SKM-1 (cell line): ENCODE measurements at regions not wholly inside any gene's neighbourhood (a gene's known extent, or its start where the extent isn't known, plus 50 kb on each side); places are given as distances from the start of the nearest gene placed in this dataset.
A peak's percentile ranks its signal among the peaks of the same experiment; 100 is the strongest.
"Not testable (repeated sequence)": the region's sequence is repeated elsewhere in the genome, so short reads cannot be mapped to it uniquely, and the experiment has no call there.

Experiments
- DNase-seq: peaks from one replicate; lab custom pipeline; 2025; ENCODE audit not compliant: unreplicated experiment; lab: John Stamatoyannopoulos, UW

GRCh38 chr7:120043250-120043649 lies 229.7 kb upstream of the KCND2 start:
- DNase-seq = no peak

GRCh38 chr7:120052884-120053382 lies 220.0 kb upstream of the KCND2 start:
- DNase-seq = peak; percentile 64

GRCh38 chr7:120053390-120053961 lies 219.5 kb upstream of the KCND2 start:
- DNase-seq = peak; percentile 78

- DNase-seq = no peak
Measured at GRCh38 chr7:120054376-120055100, 218.4 kb upstream of the KCND2 start.

DNA sequence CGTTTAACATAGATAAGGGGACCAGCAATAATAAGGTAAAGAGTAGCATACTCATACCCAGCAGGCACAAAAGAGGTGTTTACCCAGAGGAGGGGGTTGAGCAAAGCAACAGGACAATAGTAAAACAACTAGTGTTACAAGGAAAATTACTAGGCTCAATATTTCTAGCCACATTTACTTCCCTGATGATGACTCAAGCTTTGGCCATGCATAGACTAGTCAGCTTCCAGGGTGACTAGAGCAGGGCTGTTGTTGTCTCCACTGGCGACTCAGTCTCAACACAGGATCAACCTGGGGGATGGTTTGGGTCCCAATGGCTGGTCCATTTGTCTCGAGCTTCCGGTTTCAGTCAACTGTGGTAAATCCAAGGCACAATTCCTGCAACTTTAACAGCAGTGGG lies 217.7 kb upstream of the KCND2 start:
- no peak for DNase-seq

DNA sequence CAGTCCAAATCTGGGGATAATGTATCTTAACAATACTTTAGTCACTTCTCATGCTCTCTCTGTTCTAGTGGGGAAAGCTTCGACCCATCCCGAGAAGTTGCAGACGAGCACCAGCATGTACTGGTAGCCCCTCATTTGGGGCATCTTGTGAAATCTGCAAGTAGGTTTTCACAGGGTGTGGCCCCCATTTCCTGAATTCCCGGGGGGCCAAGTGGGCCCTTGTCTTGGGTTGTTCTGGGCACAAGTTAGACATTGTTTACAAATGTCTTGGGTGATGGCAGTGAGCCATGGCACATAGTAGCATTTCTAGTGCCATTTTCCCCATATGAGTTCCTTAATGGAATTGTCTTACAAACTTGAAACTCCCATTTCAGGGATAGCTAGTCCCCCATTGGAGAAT lies 216.7 kb upstream of the KCND2 start:
- no peak for DNase-seq

GRCh38 chr7:120059641-120060040 lies 213.3 kb upstream of the KCND2 start:
- DNase-seq = no peak

DNA sequence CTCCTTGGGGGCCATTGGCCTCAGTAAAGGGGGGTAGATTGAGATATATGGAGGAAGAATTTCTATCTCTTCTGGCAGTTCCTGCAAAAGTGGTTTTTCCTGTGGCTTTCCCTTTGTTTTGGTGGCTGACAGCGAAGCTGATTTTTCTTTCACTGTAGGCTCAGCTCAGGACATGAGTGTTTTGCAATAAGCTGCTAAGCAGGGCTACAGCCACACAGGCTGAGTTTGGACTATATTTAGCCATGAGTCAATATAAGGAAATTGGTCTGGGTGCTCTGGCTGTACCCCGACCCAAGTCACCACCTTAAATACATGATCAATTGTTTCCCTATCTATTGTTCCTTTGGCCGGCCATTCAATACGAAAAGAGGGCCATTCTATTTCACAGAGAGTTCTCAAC lies 212.7 kb upstream of the KCND2 start:
- peak; percentile 46 for DNase-seq

DNA sequence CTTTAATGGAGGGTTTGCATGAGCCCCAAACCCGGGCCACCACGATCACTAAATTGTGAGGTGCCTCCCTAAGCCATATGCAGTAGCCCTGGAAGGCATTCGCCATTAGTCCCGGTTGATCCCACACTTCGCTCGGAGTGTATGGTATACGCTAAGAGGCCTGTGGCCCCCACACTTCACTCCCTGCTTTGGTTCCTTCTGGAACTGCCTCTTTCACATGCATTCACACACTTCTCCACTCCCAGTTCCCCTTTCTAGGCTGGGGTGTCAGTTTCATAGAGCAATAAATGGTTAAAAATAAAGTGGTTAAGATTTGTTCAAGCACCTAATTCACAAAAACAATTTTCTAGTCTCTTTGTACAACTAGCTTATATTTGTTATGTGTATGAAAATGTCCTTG lies 212.1 kb upstream of the KCND2 start:
- DNase-seq = no peak

GRCh38 chr7:120064565-120064964 lies 208.4 kb upstream of the KCND2 start:
- no peak for DNase-seq

GRCh38 chr7:120066898-120067297 lies 206.1 kb upstream of the KCND2 start:
- DNase-seq = not testable (repeated sequence)

DNA sequence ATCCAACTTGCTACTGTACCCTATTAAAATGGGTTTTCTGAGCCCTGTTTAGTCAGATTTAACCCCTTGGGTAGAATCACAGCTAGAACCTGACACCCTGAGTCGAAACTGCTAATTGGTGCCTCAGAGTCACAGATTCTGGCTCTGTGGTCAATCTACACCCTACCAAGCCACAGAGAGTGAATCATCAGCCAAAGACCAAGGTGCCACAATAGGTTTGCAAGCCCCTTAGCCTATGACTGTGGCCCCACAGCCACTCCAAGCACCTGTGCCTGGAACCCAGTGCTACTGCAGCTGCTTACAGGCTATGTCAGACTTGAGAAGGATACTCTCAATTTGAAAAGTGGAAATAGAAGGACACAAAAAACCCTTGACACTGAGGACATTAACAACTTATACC lies 202.8 kb upstream of the KCND2 start:
- DNase-seq = no peak

GRCh38 chr7:120077777-120078176 lies 195.2 kb upstream of the KCND2 start:
- DNase-seq = no peak

DNA sequence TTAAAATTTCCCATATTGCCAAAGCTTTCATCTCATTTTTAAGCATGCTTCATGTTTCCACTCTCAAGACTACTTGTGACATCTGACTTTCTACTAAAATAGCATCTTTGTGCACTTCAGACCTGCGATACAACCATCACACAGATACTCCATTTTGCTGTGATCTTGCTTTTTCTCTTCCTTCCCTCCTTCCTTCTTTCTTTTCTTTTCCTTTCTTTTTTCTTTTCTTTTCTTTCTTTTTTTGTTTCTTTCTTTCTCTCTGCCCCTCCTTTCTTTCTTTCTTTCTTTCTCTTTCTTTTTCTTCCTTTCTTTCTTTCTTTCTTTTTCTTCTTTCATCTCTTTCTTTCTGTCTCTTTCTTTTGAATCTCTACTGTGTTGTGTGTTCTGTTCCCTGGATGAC lies 194.0 kb upstream of the KCND2 start:
- DNase-seq = no peak

- no peak for DNase-seq
Measured at GRCh38 chr7:120079704-120080103, 193.3 kb upstream of the KCND2 start.

- not testable (repeated sequence) for DNase-seq
Measured at GRCh38 chr7:120086468-120086867, 186.5 kb upstream of the KCND2 start.

- no peak for DNase-seq
Measured at GRCh38 chr7:120089968-120090367, 183.0 kb upstream of the KCND2 start.

- no peak for DNase-seq
Measured at GRCh38 chr7:120091807-120092206, 181.2 kb upstream of the KCND2 start.

- DNase-seq = no peak
Measured at GRCh38 chr7:120097020-120097419, 176.0 kb upstream of the KCND2 start.

GRCh38 chr7:120097774-120098173 lies 175.2 kb upstream of the KCND2 start:
- no peak for DNase-seq

DNA sequence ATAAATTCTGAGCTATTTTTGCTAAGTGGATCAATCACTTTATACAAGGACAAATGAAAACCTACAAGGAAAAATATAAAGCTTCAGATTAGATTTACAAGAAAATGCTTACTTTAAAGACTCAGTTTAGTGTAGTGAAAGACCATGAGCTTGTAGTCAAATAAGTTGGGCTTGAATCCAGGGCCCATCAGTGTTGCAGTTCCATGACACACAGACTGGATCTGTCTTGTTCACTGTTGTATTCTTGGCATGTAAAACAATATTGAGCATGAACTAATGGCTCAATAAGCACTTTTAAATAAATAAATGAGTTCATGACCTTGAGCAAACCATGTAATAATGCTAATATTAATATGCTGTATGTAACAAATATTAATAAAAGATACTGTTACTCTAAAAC lies 164.6 kb upstream of the KCND2 start:
- no peak for DNase-seq

- DNase-seq = no peak
Measured at GRCh38 chr7:120110169-120110568, 162.8 kb upstream of the KCND2 start.

GRCh38 chr7:120114626-120115025 lies 158.3 kb upstream of the KCND2 start:
- DNase-seq = no peak
